ENCODE measurements at regions not wholly inside any gene's neighbourhood (a gene's known extent, or its start where the extent isn't known, plus 50 kb on each side); places are given as distances from the start of the nearest gene placed in this dataset.

DNA sequence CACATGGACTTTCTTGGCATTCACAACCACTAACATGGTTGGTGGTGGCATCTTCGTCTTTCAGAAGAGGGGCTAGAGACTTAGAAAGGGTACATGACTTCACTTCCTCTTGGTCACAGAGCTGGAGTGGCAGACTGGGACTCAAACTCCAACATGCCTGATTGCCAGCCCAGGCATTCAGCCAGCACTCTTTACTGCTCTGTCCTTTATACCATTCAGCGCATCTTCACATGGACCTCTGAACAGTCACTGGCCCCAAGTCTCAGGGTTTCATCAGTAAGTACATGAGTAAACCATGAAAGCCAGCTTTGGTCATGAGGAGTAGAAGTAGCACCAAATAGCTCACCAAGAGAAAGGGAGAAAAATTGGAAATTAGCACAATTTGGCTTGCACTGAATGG is 148.4 kb upstream of the KLF14 start:
- TF ChIP-seq, protein P1, sequence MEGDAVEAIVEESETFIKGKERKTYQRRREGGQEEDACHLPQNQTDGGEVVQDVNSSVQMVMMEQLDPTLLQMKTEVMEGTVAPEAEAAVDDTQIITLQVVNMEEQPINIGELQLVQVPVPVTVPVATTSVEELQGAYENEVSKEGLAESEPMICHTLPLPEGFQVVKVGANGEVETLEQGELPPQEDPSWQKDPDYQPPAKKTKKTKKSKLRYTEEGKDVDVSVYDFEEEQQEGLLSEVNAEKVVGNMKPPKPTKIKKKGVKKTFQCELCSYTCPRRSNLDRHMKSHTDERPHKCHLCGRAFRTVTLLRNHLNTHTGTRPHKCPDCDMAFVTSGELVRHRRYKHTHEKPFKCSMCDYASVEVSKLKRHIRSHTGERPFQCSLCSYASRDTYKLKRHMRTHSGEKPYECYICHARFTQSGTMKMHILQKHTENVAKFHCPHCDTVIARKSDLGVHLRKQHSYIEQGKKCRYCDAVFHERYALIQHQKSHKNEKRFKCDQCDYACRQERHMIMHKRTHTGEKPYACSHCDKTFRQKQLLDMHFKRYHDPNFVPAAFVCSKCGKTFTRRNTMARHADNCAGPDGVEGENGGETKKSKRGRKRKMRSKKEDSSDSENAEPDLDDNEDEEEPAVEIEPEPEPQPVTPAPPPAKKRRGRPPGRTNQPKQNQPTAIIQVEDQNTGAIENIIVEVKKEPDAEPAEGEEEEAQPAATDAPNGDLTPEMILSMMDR (IDR thresholded peaks at IDR 0.05; ENCODE audit: low read length): no peak
- TF ChIP-seq EZH2phosphoT487 (IDR thresholded peaks at IDR 0.05; ENCODE audit: low read length): no peak
